Tibial artery (tissue), 4 donors: ENCODE measurements at regions not wholly inside any gene's neighbourhood (a gene's known extent, or its start where the extent isn't known, plus 50 kb on each side); places are given as distances from the start of the nearest gene placed in this dataset.

Source experiments
- DNase-seq, 2 donors: peaks; one replicate each; pipeline ENCODE4 v3.0.0-alpha.2; 2019
- H3K27ac ChIP-seq, 2 donors: fragments of 200-600 bp; sonication (generic) in 1 of 2; 1 replicate in 1 of 2; 2 replicates in 1 of 2; pipeline ENCODE4 v1.5.1; 2018 to 2019; ENCODE audit warnings: mild to moderate bottlenecking in 1 of 2
- H3K27me3 ChIP-seq, 2 donors: fragments of 200-600 bp; sonication (generic) in 1 of 2; one replicate each; pipeline versions ENCODE4 v1.5.1 to v1.6.0; 2016 to 2019
- H3K36me3 ChIP-seq, 3 donors: fragments of 200-600 bp; sonication (generic) in 2 of 3; one replicate each; pipeline ENCODE4 v1.5.1; 2016 to 2019; ENCODE audit warnings: mild to moderate bottlenecking in 2 of 3
- H3K4me1 ChIP-seq, 4 donors: fragments of 200-600 bp; sonication (generic) in 2 of 4; 1 replicate in 3 of 4; 2 replicates in 1 of 4; pipeline ENCODE4 v1.5.1; 2016 to 2019
- H3K4me3 ChIP-seq, 2 donors: fragments of 200-600 bp; sonication (generic) in 1 of 2; 1 replicate in 1 of 2; 2 replicates in 1 of 2; pipeline ENCODE4 v1.5.1; 2018 to 2019; ENCODE audit warnings: mild to moderate bottlenecking in 2 of 2
- H3K9me3 ChIP-seq, 3 donors: fragments of 200-600 bp; sonication (generic) in 1 of 3; one replicate each; pipeline ENCODE4 v1.5.1; 2016 to 2019
- intact Hi-C: fragments of 100-400 bp; cut with DNase I; formaldehyde crosslinking; loops from one replicate; pipeline ENCODE4 v1.15.0; 2023; ENCODE audit warnings: low total_unique reads
- TF ChIP-seq, protein P1 (sequence below), 2 experiments: fragments of 200-600 bp in 1 of 2; fragments of 450-650 bp in 1 of 2; IDR thresholded peaks; one replicate each; pipeline ENCODE4 v1.5.1; 2017 to 2019; ENCODE audit warnings: antibody characterized with exemption in 2 of 2, mild to moderate bottlenecking in 1 of 2, moderate library complexity in 1 of 2

DNA sequence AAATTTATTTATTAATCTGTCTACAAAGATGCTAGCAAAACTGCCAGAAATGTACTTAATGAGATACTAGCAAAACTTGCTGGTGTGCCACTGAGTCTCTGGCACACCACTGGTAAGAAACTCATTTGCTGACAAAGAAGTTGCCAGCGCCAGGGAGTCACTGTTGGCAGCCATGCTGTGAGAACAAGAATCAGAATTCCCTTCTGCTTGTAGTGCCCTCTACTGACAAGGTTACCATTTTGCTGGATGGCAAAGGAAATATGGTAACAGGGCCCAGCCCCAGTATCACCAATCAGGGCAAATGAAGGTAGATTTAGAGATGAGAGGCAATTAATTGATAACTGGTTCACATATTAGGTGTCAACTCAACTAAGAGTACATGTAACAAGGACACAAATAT lies 750.1 kb upstream of the ADGRL3 start:
- Histone ChIP-seq H3K27me3 (no peaks in the 10 kb centered on the region), H3K9me3 (no peaks in the 10 kb centered on the region), H3K36me3 (no peaks in the 10 kb centered on the region), H3K4me1 (no peaks in the 10 kb centered on the region), H3K4me3 (no peak overlapping the region), H3K27ac (no peak overlapping the region)
- no peak for DNase-seq
- TF ChIP-seq, protein P1, sequence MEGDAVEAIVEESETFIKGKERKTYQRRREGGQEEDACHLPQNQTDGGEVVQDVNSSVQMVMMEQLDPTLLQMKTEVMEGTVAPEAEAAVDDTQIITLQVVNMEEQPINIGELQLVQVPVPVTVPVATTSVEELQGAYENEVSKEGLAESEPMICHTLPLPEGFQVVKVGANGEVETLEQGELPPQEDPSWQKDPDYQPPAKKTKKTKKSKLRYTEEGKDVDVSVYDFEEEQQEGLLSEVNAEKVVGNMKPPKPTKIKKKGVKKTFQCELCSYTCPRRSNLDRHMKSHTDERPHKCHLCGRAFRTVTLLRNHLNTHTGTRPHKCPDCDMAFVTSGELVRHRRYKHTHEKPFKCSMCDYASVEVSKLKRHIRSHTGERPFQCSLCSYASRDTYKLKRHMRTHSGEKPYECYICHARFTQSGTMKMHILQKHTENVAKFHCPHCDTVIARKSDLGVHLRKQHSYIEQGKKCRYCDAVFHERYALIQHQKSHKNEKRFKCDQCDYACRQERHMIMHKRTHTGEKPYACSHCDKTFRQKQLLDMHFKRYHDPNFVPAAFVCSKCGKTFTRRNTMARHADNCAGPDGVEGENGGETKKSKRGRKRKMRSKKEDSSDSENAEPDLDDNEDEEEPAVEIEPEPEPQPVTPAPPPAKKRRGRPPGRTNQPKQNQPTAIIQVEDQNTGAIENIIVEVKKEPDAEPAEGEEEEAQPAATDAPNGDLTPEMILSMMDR (IDR thresholded peaks at IDR 0.05), result no peak
- intact Hi-C loops, result no loop called here

DNA sequence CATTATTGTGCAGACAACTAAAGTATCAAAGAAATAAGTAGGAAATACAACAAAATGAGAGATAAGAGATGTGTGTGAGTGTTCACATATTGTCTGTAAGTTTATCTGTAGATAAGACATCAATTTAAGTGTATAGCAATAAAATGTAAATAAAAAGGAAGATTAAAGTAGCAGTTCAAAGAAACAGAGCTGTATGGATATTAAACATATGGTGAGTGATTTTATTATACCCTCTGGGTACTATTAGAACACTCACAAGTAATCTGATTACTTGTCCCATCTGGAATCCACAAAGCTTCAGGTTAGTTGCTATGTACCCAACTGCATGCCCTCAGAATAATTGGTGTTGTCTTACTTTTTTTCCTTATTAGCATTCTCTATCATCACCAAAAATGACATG lies 747.9 kb upstream of the ADGRL3 start:
- DNase-seq, result no peak
- H3K27me3 ChIP-seq, result no peaks in the 10 kb centered on the region
- no peak overlapping the region for H3K27ac ChIP-seq
- H3K4me1 ChIP-seq, result no peaks in the 10 kb centered on the region
- H3K36me3 ChIP-seq, result no peaks in the 10 kb centered on the region
- H3K9me3 ChIP-seq, result no peaks in the 10 kb centered on the region
- TF ChIP-seq, protein P1 (IDR thresholded peaks at IDR 0.05), result no peak
- no peak overlapping the region for H3K4me3 ChIP-seq
- intact Hi-C loops, result no loop called here

DNA sequence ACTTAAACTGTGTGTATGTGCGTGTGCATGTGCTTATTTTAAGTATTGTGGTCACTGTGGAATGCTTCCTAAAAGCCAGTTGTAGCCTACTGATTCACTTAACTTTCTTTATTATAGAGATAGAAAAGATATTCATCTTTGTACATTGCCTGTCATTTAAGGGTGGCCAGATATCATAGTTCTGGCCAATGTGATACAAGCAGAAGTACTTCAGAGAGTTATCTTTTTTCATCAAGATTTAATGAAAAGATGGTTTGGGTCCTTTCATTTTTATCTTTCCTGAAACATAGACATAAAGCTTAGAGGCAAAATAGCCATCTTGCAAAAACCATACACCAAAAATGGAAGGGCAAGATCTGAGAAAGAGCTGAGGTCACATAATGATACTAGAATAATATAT lies 744.7 kb upstream of the ADGRL3 start:
- H3K27ac ChIP-seq, result no peak overlapping the region
- intact Hi-C loops, result no loop called here
- no peaks in the 10 kb centered on the region for H3K36me3 ChIP-seq
- no peaks in the 10 kb centered on the region for H3K9me3 ChIP-seq
- H3K4me3 ChIP-seq, result no peak overlapping the region
- TF ChIP-seq, protein P1 (IDR thresholded peaks at IDR 0.05), result no peak
- DNase-seq, result no peak
- H3K4me1 ChIP-seq, result no peaks in the 10 kb centered on the region
- no peaks in the 10 kb centered on the region for H3K27me3 ChIP-seq

GRCh38 chr4:60461551-60461950 lies 738.6 kb upstream of the ADGRL3 start:
- Histone ChIP-seq H3K9me3 (peaks cover 0 to 4% (median 0%) of the 10 kb centered on the region in 3 donors), H3K36me3 (no peaks in the 10 kb centered on the region), H3K4me3 (no peak overlapping the region), H3K4me1 (no peaks in the 10 kb centered on the region), H3K27ac (no peak overlapping the region), H3K27me3 (no peaks in the 10 kb centered on the region)
- intact Hi-C loops, result no loop called here
- TF ChIP-seq, protein P1 (IDR thresholded peaks at IDR 0.05), result no peak
- DNase-seq, result no peak

GRCh38 chr4:60463857-60464502 lies 736.1 kb upstream of the ADGRL3 start:
- Histone ChIP-seq H3K4me1 (no peaks in the 10 kb centered on the region), H3K9me3 (peaks cover 0 to 4% (median 0%) of the 10 kb centered on the region in 3 donors), H3K4me3 (no peak overlapping the region), H3K27me3 (no peaks in the 10 kb centered on the region), H3K27ac (no peak overlapping the region), H3K36me3 (no peaks in the 10 kb centered on the region)
- intact Hi-C loops, result no loop called here
- no peak for DNase-seq
- TF ChIP-seq, protein P1 (IDR thresholded peaks at IDR 0.05), result no peak

- Histone ChIP-seq H3K4me3 (no peak overlapping the region), H3K36me3 (no peaks in the 10 kb centered on the region), H3K4me1 (no peaks in the 10 kb centered on the region), H3K27me3 (no peaks in the 10 kb centered on the region), H3K27ac (no peak overlapping the region), H3K9me3 (no peaks in the 10 kb centered on the region)
- TF ChIP-seq, protein P1 (IDR thresholded peaks at IDR 0.05), result no peak
- intact Hi-C loops, result no loop called here
- no peak for DNase-seq
Measured at GRCh38 chr4:60482921-60483351, 717.2 kb upstream of the ADGRL3 start.
